HCT116 (cell line): ENCODE measurements at regions not wholly inside any gene's neighbourhood (a gene's known extent, or its start where the extent isn't known, plus 50 kb on each side); places are given as distances from the start of the nearest gene placed in this dataset.
A peak's percentile ranks its signal among the peaks of the same experiment; 100 is the strongest.

Experiments
- ATAC-seq: fragments of 200-7000 bp; cut with Tn5 transposase; 2 replicates; pipeline ENCODE4 v1.9.1; 2020; ENCODE audit warnings: mild to moderate bottlenecking, moderate library complexity
- BruUV-seq: library from RNA; stranded (reverse); fragments of 400-500 nt; replicated peaks from 2 replicates; lab custom pipeline; 2021; lab: Mats Ljungman, UMichigan
- CTCF ChIA-PET: fragments of 300-600 bp; sonication (Branson Sonifier 250); formaldehyde crosslinking; loops from one replicate; lab custom pipeline; 2021; ENCODE audit warnings: antibody characterized with exemption; lab: Charles Lee
- POLR2A ChIA-PET: fragments of 300-600, 350-600 bp; sonication (Branson Sonifier 250); formaldehyde crosslinking; loops from one replicate; lab custom pipeline; 2021; ENCODE audit warnings: antibody characterized with exemption; lab: Charles Lee
- RAD21 ChIA-PET, 2 experiments: fragments of 300-600 bp; sonication (Branson Sonifier 250); formaldehyde crosslinking; loops; one replicate each; lab custom pipeline; 2023; ENCODE audit warnings: low total read pairs in 2 of 2; ENCODE audit not compliant: uncharacterized antibody in 2 of 2, unreplicated experiment in 2 of 2, low non-redundant PET in 1 of 2; lab: Charles Lee
- DNase-seq: peaks from one replicate; pipeline ENCODE4 v3.0.0-alpha.2; 2010; ENCODE audit warnings: low read depth, low spot score
- H2AFZ ChIP-seq: fragments of 200-600 bp; shearing (Covaris generic), sonication (generic); 2 replicates; pipeline ENCODE4 v1.6.1; 2017; ENCODE audit warnings: low read depth, mixed run types, mixed read lengths, antibody characterized with exemption, low read length; ENCODE audit not compliant: poor library complexity, severe bottlenecking
- H3K27ac ChIP-seq: 2 replicates; pipeline ENCODE4 v1.5.1; 2012; ENCODE audit warnings: low read depth, low read length
- H3K27me3 ChIP-seq: fragments of 200-600 bp; sonication (generic); 2 replicates; pipeline ENCODE4 v1.6.1; 2016; ENCODE audit warnings: mixed run types, low read length, mixed read lengths; ENCODE audit not compliant: insufficient read depth
- H3K36me3 ChIP-seq, 2 experiments: fragments of 200-500 bp in 1 of 2; fragments of 200-600 bp in 1 of 2; sonication (Bioruptor generic) in 1 of 2; sonication (generic) in 1 of 2; 2 replicates each; pipeline versions ENCODE4 v1.5.1 to v1.6.1; 2014 to 2016; ENCODE audit warnings: low read length in 2 of 2, inconsistent platforms in 1 of 2, mixed read lengths in 1 of 2, mixed run types in 1 of 2; ENCODE audit not compliant: insufficient read depth in 2 of 2, control insufficient read depth in 1 of 2
- H3K4me1 ChIP-seq, 2 experiments: fragments of 200-600 bp in 1 of 2; sonication (generic) in 1 of 2; 2 replicates each; pipeline versions ENCODE4 v1.5.1 to v1.6.1; 2012 to 2017; ENCODE audit warnings: low read length in 2 of 2, inconsistent platforms in 1 of 2, mild to moderate bottlenecking in 1 of 2, mixed read lengths in 1 of 2, mixed run types in 1 of 2, moderate library complexity in 1 of 2; ENCODE audit not compliant: insufficient read depth in 2 of 2, control insufficient read depth in 1 of 2
- H3K4me2 ChIP-seq: fragments of 200-600 bp; sonication (generic); 2 replicates; pipeline ENCODE4 v1.6.1; 2017; ENCODE audit warnings: mixed run types, low read length, mixed read lengths
- H3K4me3 ChIP-seq, 2 experiments: fragments of 200-600 bp in 1 of 2; sonication (generic) in 1 of 2; replicated peaks in 1 of 2; 2 replicates each; pipeline ENCODE4 v1.5.1; 2011 to 2016; ENCODE audit warnings: low read length in 2 of 2, control low read depth in 1 of 2, low read depth in 1 of 2, mild to moderate bottlenecking in 1 of 2, mixed read lengths in 1 of 2, mixed run types in 1 of 2
- H3K79me2 ChIP-seq: fragments of 200-600 bp; sonication (generic); 2 replicates; pipeline ENCODE4 v1.6.1; 2017; ENCODE audit warnings: mild to moderate bottlenecking, mixed run types, low read length, moderate library complexity, mixed read lengths; ENCODE audit not compliant: insufficient read depth
- H3K9ac ChIP-seq: fragments of 200-600 bp; sonication (generic); 2 replicates; pipeline ENCODE4 v1.6.1; 2016; ENCODE audit warnings: low read length, mixed read lengths
- H3K9me2 ChIP-seq: fragments of 200-600 bp; sonication (generic), shearing (Covaris generic); 2 replicates; pipeline ENCODE4 v1.6.1; 2017; ENCODE audit warnings: mixed run types, mild to moderate bottlenecking, moderate library complexity; ENCODE audit not compliant: insufficient read depth
- H3K9me3 ChIP-seq, 2 experiments: fragments of 200-500 bp in 1 of 2; fragments of 200-600 bp in 1 of 2; sonication (Bioruptor generic) in 1 of 2; sonication (generic) in 1 of 2; 2 replicates each; pipeline ENCODE4 v1.6.1; 2014 to 2017; ENCODE audit warnings: low read length in 2 of 2, mixed read lengths in 2 of 2, inconsistent platforms in 1 of 2, low read depth in 1 of 2, mild to moderate bottlenecking in 1 of 2, mixed run types in 1 of 2, moderate library complexity in 1 of 2; ENCODE audit not compliant: control insufficient read depth in 1 of 2, insufficient read depth in 1 of 2
- H4K20me1 ChIP-seq: fragments of 200-600 bp; sonication (generic), shearing (Covaris generic); 2 replicates; pipeline ENCODE4 v1.6.1; 2017; ENCODE audit warnings: mixed run types, mild to moderate bottlenecking, moderate library complexity; ENCODE audit not compliant: insufficient read depth
- ATF3 ChIP-seq: IDR thresholded peaks from 2 replicates; pipeline ENCODE4 v1.6.1; 2012
- CEBPB ChIP-seq: IDR thresholded peaks from 2 replicates; pipeline ENCODE4 v1.6.1; 2012; ENCODE audit warnings: low read depth
- ELF1 ChIP-seq: IDR thresholded peaks from 2 replicates; pipeline ENCODE4 v1.6.1; 2012; ENCODE audit warnings: low read depth, borderline replicate concordance
- EZH2phosphoT487 ChIP-seq: fragments of 200-600 bp; IDR thresholded peaks from 2 replicates; pipeline ENCODE4 v1.6.1; 2018; ENCODE audit warnings: antibody characterized with exemption, borderline replicate concordance
- JUND ChIP-seq: IDR thresholded peaks from 2 replicates; pipeline ENCODE4 v1.6.1; 2012
- MAX ChIP-seq: IDR thresholded peaks from 2 replicates; pipeline ENCODE4 v1.6.1; 2012
- POLR2A ChIP-seq: IDR thresholded peaks from 2 replicates; pipeline ENCODE4 v1.7.0; 2011; ENCODE audit warnings: borderline replicate concordance; ENCODE audit not compliant: insufficient read depth, insufficient read length; ENCODE audit errors: extremely low read depth
- POLR2AphosphoS5 ChIP-seq: IDR thresholded peaks from 2 replicates; pipeline ENCODE4 v1.6.1; 2011; ENCODE audit warnings: mild to moderate bottlenecking, low read depth, low read length, moderate library complexity
- RAD21 ChIP-seq: IDR thresholded peaks from 2 replicates; pipeline ENCODE4 v1.6.1; 2012; ENCODE audit warnings: low read depth, mild to moderate bottlenecking
- REST ChIP-seq: IDR thresholded peaks from 2 replicates; pipeline ENCODE4 v1.6.1; 2012; ENCODE audit warnings: low read depth
- SP1 ChIP-seq: IDR thresholded peaks from 2 replicates; pipeline ENCODE4 v1.6.1; 2012; ENCODE audit warnings: low read depth
- SRF ChIP-seq: IDR thresholded peaks from 2 replicates; pipeline ENCODE4 v1.6.1; 2012; ENCODE audit warnings: low read depth
- TCF7L2 ChIP-seq: IDR thresholded peaks from 2 replicates; pipeline ENCODE4 v1.7.0; 2011; ENCODE audit warnings: borderline replicate concordance, inconsistent platforms; ENCODE audit not compliant: insufficient read depth, insufficient read length; ENCODE audit errors: extremely low read depth
- ZBTB33 ChIP-seq: IDR thresholded peaks from 2 replicates; pipeline ENCODE4 v1.6.1; 2011; ENCODE audit warnings: mild to moderate bottlenecking, low read length, moderate library complexity; ENCODE audit not compliant: insufficient replicate concordance; ENCODE audit errors: extremely low read depth
- ZFX ChIP-seq: fragments of 450-650 bp; IDR thresholded peaks from 2 replicates; pipeline ENCODE4 v1.6.1; 2017
- ZNF274 ChIP-seq: fragments of 200-500 bp; sonication (Bioruptor generic); IDR thresholded peaks from 2 replicates; pipeline ENCODE4 v1.6.1; 2014; ENCODE audit warnings: mild to moderate bottlenecking, low read depth, low read length, inconsistent platforms
- intact Hi-C: fragments of 100-400 bp; cut with micrococcal nuclease; formaldehyde crosslinking; loops from 2 replicates; pipeline ENCODE4 v1.10.0; 2022

GRCh38 chr17:70606086-70606485 is 436.8 kb downstream of the KCNJ2 start:
- H3K27me3 ChIP-seq = no peaks in the 10 kb centered on the region
- H3K9me3 ChIP-seq = no peaks in the 10 kb centered on the region
- H3K9ac ChIP-seq = no peak overlapping the region
- no TSS peak for BruUV-seq
- H3K9me2 ChIP-seq = no peaks in the 10 kb centered on the region
- no peaks in the 10 kb centered on the region for H3K36me3 ChIP-seq
- no peak for TF ChIP-seq POLR2AphosphoS5
- no peak for TF ChIP-seq ZNF274
- TF ChIP-seq TCF7L2 = no peak
- no peak for TF ChIP-seq ZFX
- no peak for TF ChIP-seq SP1
- TF ChIP-seq RAD21 = no peak
- TF ChIP-seq POLR2A = no peak
- TF ChIP-seq ATF3 = no peak
- no peak for TF ChIP-seq JUND
- no peak for TF ChIP-seq MAX
- POLR2A ChIA-PET = no interaction called here
- DNase-seq (no peak), ATAC-seq (no peak)
- RAD21 ChIA-PET = no interaction called here
- H2AFZ ChIP-seq = no peak overlapping the region
- no peak overlapping the region for H3K4me2 ChIP-seq
- no peaks in the 10 kb centered on the region for H3K79me2 ChIP-seq
- H3K27ac ChIP-seq = no peak overlapping the region
- H3K4me3 ChIP-seq = no peak overlapping the region
- CTCF ChIA-PET = no interaction called here
- no peaks in the 10 kb centered on the region for H4K20me1 ChIP-seq
- intact Hi-C loops = no loop called here
- H3K4me1 ChIP-seq = peaks cover 0 to 6% of the 10 kb centered on the region in 2 experiments; a peak in 2 of 4 replicates

- no peaks in the 10 kb centered on the region for H3K36me3 ChIP-seq
- no peak overlapping the region for H3K27ac ChIP-seq
- H3K9me2 ChIP-seq = no peaks in the 10 kb centered on the region
- peak overlapping the region; percentile 34 for H2AFZ ChIP-seq
- no peak overlapping the region for H3K4me2 ChIP-seq
- ATAC-seq = no peak
- ChIA-PET RAD21 (no interaction called here), CTCF (no interaction called here), POLR2A (no interaction called here)
- H4K20me1 ChIP-seq = no peaks in the 10 kb centered on the region
- no peaks in the 10 kb centered on the region for H3K9me3 ChIP-seq
- no peaks in the 10 kb centered on the region for H3K27me3 ChIP-seq
- H3K4me3 ChIP-seq = no peak overlapping the region
- intact Hi-C loops = no loop called here
- no peak for DNase-seq
- H3K4me1 ChIP-seq = peaks cover 0 to 11% of the 10 kb centered on the region in 2 experiments; a peak in 2 of 4 replicates
- no peak overlapping the region for H3K9ac ChIP-seq
- no peak for TF ChIP-seq POLR2A
- TF ChIP-seq TCF7L2 = no peak
- TF ChIP-seq CEBPB = no peak
- TF ChIP-seq ZBTB33 = no peak
- no peak for TF ChIP-seq JUND
- TF ChIP-seq MAX = no peak
- TF ChIP-seq EZH2phosphoT487 = no peak
- TF ChIP-seq ELF1 = no peak
- TF ChIP-seq ZFX = no peak
- TF ChIP-seq SRF = no peak
- TF ChIP-seq REST = no peak
- H3K79me2 ChIP-seq = no peaks in the 10 kb centered on the region
- BruUV-seq = no TSS peak
Observed at GRCh38 chr17:70608193-70608592, 438.9 kb downstream of the KCNJ2 start.
